OCI-LY1 (cell line): ENCODE measurements at regions not wholly inside any gene's neighbourhood (a gene's known extent, or its start where the extent isn't known, plus 50 kb on each side); places are given as distances from the start of the nearest gene placed in this dataset.

Experiments used
- H2AFZ ChIP-seq: fragments of 200-600 bp; sonication (generic), shearing (Covaris generic); 2 replicates; pipeline ENCODE4 v1.6.0; 2014; ENCODE audit warnings: antibody characterized with exemption, mild to moderate bottlenecking, low read length
- H3F3A ChIP-seq: fragments of 200-600 bp; sonication (generic), shearing (Covaris generic); 2 replicates; pipeline ENCODE4 v1.6.0; 2014; ENCODE audit warnings: mild to moderate bottlenecking, antibody characterized with exemption, low read length, moderate library complexity; ENCODE audit not compliant: insufficient read depth
- H3K27ac ChIP-seq: fragments of 200-600 bp; sonication (generic); 2 replicates; pipeline ENCODE4 v1.5.1; 2014; ENCODE audit warnings: low read length, mixed run types, mild to moderate bottlenecking, low read depth; ENCODE audit not compliant: poor library complexity, severe bottlenecking
- H3K27me3 ChIP-seq: fragments of 200-600 bp; sonication (generic); 2 replicates; pipeline ENCODE4 v1.6.0; 2014; ENCODE audit warnings: antibody characterized with exemption, mild to moderate bottlenecking, low read length, moderate library complexity; ENCODE audit not compliant: insufficient read depth
- H3K36me3 ChIP-seq: fragments of 200-600 bp; sonication (generic); 2 replicates; pipeline ENCODE4 v1.6.1; 2014; ENCODE audit warnings: mild to moderate bottlenecking, antibody characterized with exemption, low read length, moderate library complexity, mixed read lengths; ENCODE audit not compliant: insufficient read depth
- H3K4me1 ChIP-seq: fragments of 200-600 bp; sonication (generic); 2 replicates; pipeline ENCODE4 v1.5.1; 2014; ENCODE audit warnings: mild to moderate bottlenecking, low read length, moderate library complexity; ENCODE audit not compliant: insufficient read depth, severe bottlenecking
- H3K4me2 ChIP-seq: fragments of 200-600 bp; sonication (generic), shearing (Covaris generic); 2 replicates; pipeline ENCODE4 v1.6.1; 2014; ENCODE audit warnings: low read length
- H3K4me3 ChIP-seq: fragments of 200-600 bp; sonication (generic); 2 replicates; pipeline ENCODE4 v1.5.1; 2014; ENCODE audit warnings: low read length, low read depth, mild to moderate bottlenecking, mixed read lengths; ENCODE audit not compliant: poor library complexity, severe bottlenecking
- H3K79me2 ChIP-seq: fragments of 200-600 bp; shearing (Covaris generic); 2 replicates; pipeline ENCODE4 v1.6.1; 2016; ENCODE audit warnings: mixed run types, low read length, mixed read lengths; ENCODE audit not compliant: insufficient read depth
- H3K9ac ChIP-seq: fragments of 200-600 bp; sonication (generic), shearing (Covaris generic); 2 replicates; pipeline ENCODE4 v1.6.1; 2014; ENCODE audit warnings: mild to moderate bottlenecking, low read length, mixed read lengths
- H3K9me2 ChIP-seq: fragments of 200-600 bp; sonication (generic), shearing (Covaris generic); 2 replicates; pipeline ENCODE4 v1.6.1; 2014; ENCODE audit warnings: low read depth, mild to moderate bottlenecking, low read length, mixed read lengths
- H3K9me3 ChIP-seq: fragments of 200-600 bp; shearing (Covaris generic); 2 replicates; pipeline ENCODE4 v1.6.1; 2014; ENCODE audit warnings: low read length, mixed read lengths
- H4K20me1 ChIP-seq: fragments of 200-600 bp; sonication (generic), shearing (Covaris generic); 2 replicates; pipeline ENCODE4 v1.6.0; 2016; ENCODE audit warnings: mild to moderate bottlenecking, low read length; ENCODE audit not compliant: insufficient read depth
- CTCF ChIP-seq: fragments of 200-600 bp; sonication (generic), shearing (Covaris generic); IDR thresholded peaks from 2 replicates; pipeline ENCODE4 v1.5.1; 2017; ENCODE audit warnings: mild to moderate bottlenecking, antibody characterized with exemption, low read length, moderate library complexity, mixed read lengths
- EZH2 ChIP-seq: fragments of 200-600 bp; sonication (generic), shearing (Covaris generic); IDR thresholded peaks from 2 replicates; pipeline ENCODE4 v1.8.0; 2017; ENCODE audit warnings: borderline replicate concordance, mixed run types, mild to moderate bottlenecking, antibody characterized with exemption, low read length, moderate library complexity, mixed read lengths

DNA sequence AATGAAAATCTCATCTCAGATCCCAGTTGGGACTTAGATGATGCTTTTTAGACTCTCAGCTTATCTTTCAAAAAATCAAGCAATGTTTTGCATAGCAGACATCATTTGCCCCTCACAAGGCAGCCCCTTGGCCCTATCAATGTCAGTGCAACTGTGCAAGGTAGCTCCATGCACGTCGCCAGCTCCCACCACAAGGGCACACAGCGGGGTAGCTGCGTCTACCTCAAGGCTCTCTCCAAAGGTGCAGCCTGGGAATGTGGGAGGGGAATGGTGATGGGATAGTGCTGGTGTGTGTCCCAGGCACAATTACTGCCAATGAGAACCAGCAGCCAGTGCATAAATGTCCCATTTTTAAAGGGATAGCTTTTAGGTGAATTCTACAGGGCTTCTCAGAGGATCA is 137.5 kb upstream of the SYNDIG1 start:
- Histone ChIP-seq H3K36me3 (no peaks in the 10 kb centered on the region), H3F3A (no peaks in the 10 kb centered on the region), H3K4me2 (no peak overlapping the region), H3K4me1 (no peaks in the 10 kb centered on the region), H3K9me2 (no peaks in the 10 kb centered on the region), H3K9ac (no peak overlapping the region), H3K9me3 (no peaks in the 10 kb centered on the region), H2AFZ (no peak overlapping the region), H3K4me3 (no peak overlapping the region), H3K27ac (no peak overlapping the region), H4K20me1 (no peaks in the 10 kb centered on the region), H3K27me3 (no peaks in the 10 kb centered on the region), H3K79me2 (no peaks in the 10 kb centered on the region)
- TF ChIP-seq EZH2 (no peak), CTCF (no peak)

GRCh38 chr20:24328901-24329300 is 140.5 kb upstream of the SYNDIG1 start:
- Histone ChIP-seq H3K4me1 (no peaks in the 10 kb centered on the region), H3K4me2 (no peak overlapping the region), H3F3A (no peaks in the 10 kb centered on the region), H4K20me1 (no peaks in the 10 kb centered on the region), H3K9ac (no peak overlapping the region), H3K27ac (no peak overlapping the region), H3K9me2 (no peaks in the 10 kb centered on the region), H3K27me3 (no peaks in the 10 kb centered on the region), H3K4me3 (no peak overlapping the region), H3K79me2 (no peaks in the 10 kb centered on the region), H3K9me3 (no peaks in the 10 kb centered on the region), H3K36me3 (no peaks in the 10 kb centered on the region), H2AFZ (no peak overlapping the region)
- TF ChIP-seq EZH2 (no peak), CTCF (no peak)

DNA sequence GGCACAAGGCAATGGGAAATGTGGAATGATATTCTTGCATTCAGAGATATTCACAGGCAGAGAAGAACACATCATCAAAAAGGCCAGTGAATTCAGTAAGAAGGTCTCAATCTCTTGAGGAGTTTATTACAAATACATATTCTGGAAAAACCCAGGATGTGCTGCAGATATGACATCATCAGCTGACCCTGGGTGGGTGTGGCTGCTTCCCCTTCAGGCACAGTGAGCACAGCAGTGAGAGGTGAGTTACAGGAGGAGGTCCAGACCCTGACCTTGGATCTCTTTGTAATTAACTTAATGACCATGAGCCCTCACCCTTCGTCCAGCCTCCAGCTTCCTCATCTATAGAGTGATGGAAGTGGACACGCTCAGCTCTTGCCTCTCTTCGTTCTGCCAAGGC is 147.5 kb upstream of the SYNDIG1 start:
- Histone ChIP-seq H3K9ac (no peak overlapping the region), H3K27ac (no peak overlapping the region), H3K79me2 (no peaks in the 10 kb centered on the region), H3K4me3 (no peak overlapping the region), H3F3A (no peaks in the 10 kb centered on the region), H3K4me1 (no peaks in the 10 kb centered on the region), H3K9me3 (no peaks in the 10 kb centered on the region), H2AFZ (no peak overlapping the region), H4K20me1 (no peaks in the 10 kb centered on the region), H3K36me3 (no peaks in the 10 kb centered on the region), H3K9me2 (no peaks in the 10 kb centered on the region), H3K4me2 (no peak overlapping the region), H3K27me3 (no peaks in the 10 kb centered on the region)
- TF ChIP-seq EZH2 (no peak), CTCF (no peak)
